ENCODE measurements at regions not wholly inside any gene's neighbourhood (a gene's known extent, or its start where the extent isn't known, plus 50 kb on each side); places are given as distances from the start of the nearest gene placed in this dataset.
"Not testable (repeated sequence)": the region's sequence is repeated elsewhere in the genome, so short reads cannot be mapped to it uniquely, and the experiment has no call there.

- no peak for TF ChIP-seq CTCF (IDR thresholded peaks at IDR 0.05; ENCODE audit: unreplicated experiment)
- Mint-ChIP-seq H3K27me3 (ENCODE audit: unreplicated experiment) (peaks cover 3% of the 10 kb centered on the region), H3K4me3 (ENCODE audit: unreplicated experiment) (no peak overlapping the region)
Measured at GRCh38 chr3:63135367-63135766, 142.7 kb upstream of the SYNPR start.

DNA sequence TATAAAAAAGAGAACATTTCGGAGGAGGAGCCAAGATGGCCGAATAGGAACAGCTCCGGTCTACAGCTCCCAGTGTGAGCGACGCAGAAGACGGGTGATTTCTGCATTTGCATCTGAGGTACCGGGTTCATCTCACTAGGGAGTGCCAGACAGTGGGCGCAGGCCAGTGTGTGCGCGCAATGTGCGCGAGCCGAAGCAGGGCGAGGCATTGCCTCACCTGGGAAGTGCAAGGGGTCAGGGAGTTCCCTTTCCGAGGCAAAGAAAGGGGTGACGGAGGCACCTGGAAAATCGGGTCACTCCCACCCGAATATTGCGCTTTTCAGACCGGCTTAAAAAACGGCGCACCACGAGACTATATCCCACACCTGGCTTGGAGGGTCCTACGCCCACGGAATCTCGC, 141.9 kb upstream of the SYNPR start:
- not testable (repeated sequence) for H3K4me1 Mint-ChIP-seq (ENCODE audit: unreplicated experiment); DNase-seq (ENCODE audit: low spot score); H3K27ac Mint-ChIP-seq (ENCODE audit: unreplicated experiment)

More at GRCh38 chr3:63135367-63135766, 142.7 kb upstream of the SYNPR start:
- H3K27ac Mint-ChIP-seq (ENCODE audit: unreplicated experiment): no peak overlapping the region
- DNase-seq (ENCODE audit: low spot score): no peak
- H3K36me3 Mint-ChIP-seq (ENCODE audit: low read depth, unreplicated experiment): no peaks in the 10 kb centered on the region
- no peaks in the 10 kb centered on the region for H3K4me1 Mint-ChIP-seq (ENCODE audit: unreplicated experiment)
- H3K9me3 Mint-ChIP-seq (ENCODE audit: unreplicated experiment): no peaks in the 10 kb centered on the region

DNA sequence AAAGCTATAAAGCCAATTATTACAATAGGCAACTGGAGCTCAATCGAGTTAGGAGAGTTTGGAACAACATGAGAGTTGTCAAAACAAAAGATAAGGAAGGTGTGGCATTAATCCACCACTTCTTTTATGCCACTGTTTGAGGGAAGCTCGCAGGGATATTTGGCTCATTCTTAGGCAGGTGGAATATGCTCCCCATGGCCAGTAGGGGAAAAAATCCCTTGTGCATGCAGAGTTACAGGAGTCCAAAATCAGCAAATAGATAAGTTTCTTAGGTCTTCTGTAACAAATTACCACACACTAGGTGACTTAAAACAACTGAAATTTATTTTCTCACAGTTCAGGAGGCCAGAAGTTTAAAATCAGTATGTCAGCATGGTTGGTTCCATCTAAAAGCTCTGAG, 135.4 kb upstream of the SYNPR start:
- no peaks in the 10 kb centered on the region for H3K4me1 Mint-ChIP-seq (ENCODE audit: unreplicated experiment)
- H3K27ac Mint-ChIP-seq (ENCODE audit: unreplicated experiment): no peak overlapping the region
- no peaks in the 10 kb centered on the region for H3K9me3 Mint-ChIP-seq (ENCODE audit: unreplicated experiment)
- TF ChIP-seq CTCF (IDR thresholded peaks at IDR 0.05; ENCODE audit: unreplicated experiment): no peak
- H3K4me3 Mint-ChIP-seq (ENCODE audit: unreplicated experiment): no peak overlapping the region
- H3K36me3 Mint-ChIP-seq (ENCODE audit: low read depth, unreplicated experiment): no peaks in the 10 kb centered on the region
- no peaks in the 10 kb centered on the region for H3K27me3 Mint-ChIP-seq (ENCODE audit: unreplicated experiment)
- no peak for DNase-seq (ENCODE audit: low spot score)

More for the DNA sequence above, 141.9 kb upstream of the SYNPR start:
- not testable (repeated sequence) for H3K9me3 Mint-ChIP-seq (ENCODE audit: unreplicated experiment); H3K36me3 Mint-ChIP-seq (ENCODE audit: low read depth, unreplicated experiment); H3K4me3 Mint-ChIP-seq (ENCODE audit: unreplicated experiment); H3K27me3 Mint-ChIP-seq (ENCODE audit: unreplicated experiment)

DNA sequence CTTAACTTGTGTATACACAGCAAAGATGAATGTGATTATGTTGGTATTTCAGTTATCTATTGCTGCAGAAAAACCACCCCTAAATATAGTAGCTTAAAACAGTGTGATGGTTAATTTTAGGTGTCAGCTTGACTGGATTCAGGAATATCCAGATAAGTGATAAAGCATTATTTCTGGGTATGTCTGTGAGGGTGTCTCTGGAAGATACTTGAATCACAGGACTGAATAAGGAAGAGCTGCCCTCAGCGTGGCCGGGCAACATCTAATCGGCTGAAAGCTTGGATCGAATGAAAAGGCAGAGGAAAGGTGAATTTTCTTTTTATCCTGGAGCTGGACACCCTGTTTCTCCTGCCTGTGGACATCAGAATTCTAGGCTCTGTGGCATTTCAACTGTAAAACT, 132.0 kb upstream of the SYNPR start:
- no peak for DNase-seq (ENCODE audit: low spot score)
- Mint-ChIP-seq H3K27me3 (ENCODE audit: unreplicated experiment) (no peaks in the 10 kb centered on the region), H3K27ac (ENCODE audit: unreplicated experiment) (no peak overlapping the region), H3K4me1 (ENCODE audit: unreplicated experiment) (no peaks in the 10 kb centered on the region), H3K36me3 (ENCODE audit: low read depth, unreplicated experiment) (no peaks in the 10 kb centered on the region), H3K4me3 (ENCODE audit: unreplicated experiment) (no peak overlapping the region), H3K9me3 (ENCODE audit: unreplicated experiment) (no peaks in the 10 kb centered on the region)
- no peak for TF ChIP-seq CTCF (IDR thresholded peaks at IDR 0.05; ENCODE audit: unreplicated experiment)

DNA sequence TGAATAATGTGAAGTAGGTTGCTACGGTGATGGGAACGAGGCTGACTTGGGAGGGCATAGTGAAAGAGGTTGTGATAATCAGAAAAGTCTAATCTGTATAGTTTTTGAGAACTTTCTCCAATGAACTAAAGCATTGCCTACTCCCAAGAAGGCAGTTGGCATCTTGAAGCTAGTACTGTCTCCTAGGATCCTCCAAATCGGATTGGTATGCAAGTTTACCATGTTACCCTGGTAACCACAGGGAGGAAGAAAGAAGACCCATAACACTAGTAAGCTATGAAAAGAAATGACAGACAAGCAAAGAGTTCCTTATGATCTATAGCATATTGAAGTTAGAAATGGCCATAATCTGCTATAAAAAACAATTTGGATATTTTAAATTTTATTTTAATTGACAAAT, 127.2 kb upstream of the SYNPR start:
- H3K4me1 Mint-ChIP-seq (ENCODE audit: unreplicated experiment): no peaks in the 10 kb centered on the region
- H3K4me3 Mint-ChIP-seq (ENCODE audit: unreplicated experiment): no peak overlapping the region
- no peaks in the 10 kb centered on the region for H3K36me3 Mint-ChIP-seq (ENCODE audit: low read depth, unreplicated experiment)
- DNase-seq (ENCODE audit: low spot score): no peak
- no peaks in the 10 kb centered on the region for H3K27me3 Mint-ChIP-seq (ENCODE audit: unreplicated experiment)
- no peak overlapping the region for H3K27ac Mint-ChIP-seq (ENCODE audit: unreplicated experiment)
- TF ChIP-seq CTCF (IDR thresholded peaks at IDR 0.05; ENCODE audit: unreplicated experiment): no peak
- H3K9me3 Mint-ChIP-seq (ENCODE audit: unreplicated experiment): no peaks in the 10 kb centered on the region

- Mint-ChIP-seq H3K4me1 (ENCODE audit: unreplicated experiment) (no peaks in the 10 kb centered on the region), H3K9me3 (ENCODE audit: unreplicated experiment) (no peaks in the 10 kb centered on the region), H3K27me3 (ENCODE audit: unreplicated experiment) (no peaks in the 10 kb centered on the region), H3K36me3 (ENCODE audit: low read depth, unreplicated experiment) (no peaks in the 10 kb centered on the region), H3K4me3 (ENCODE audit: unreplicated experiment) (no peak overlapping the region), H3K27ac (ENCODE audit: unreplicated experiment) (no peak overlapping the region)
- DNase-seq (ENCODE audit: low spot score): no peak
- no peak for TF ChIP-seq CTCF (IDR thresholded peaks at IDR 0.05; ENCODE audit: unreplicated experiment)
Measured at GRCh38 chr3:63151897-63152296, 126.2 kb upstream of the SYNPR start.
